Activated T-cell treated with anti-CD3 and anti-CD28 coated beads, Interleukin-2, amount 50 U/mL, for 72 hours (primary cell): ENCODE measurements at regions not wholly inside any gene's neighbourhood (a gene's known extent, or its start where the extent isn't known, plus 50 kb on each side); places are given as distances from the start of the nearest gene placed in this dataset.

Experiments used
- ATAC-seq, 2 donors: fragments of 150-1000 bp; cut with Tn5 transposase; replicated peaks in 1 of 2; 2 replicates each; pipeline ENCODE4 v1.10.0; 2021; ENCODE audit warnings: moderate library complexity in 2 of 2, mild to moderate bottlenecking in 1 of 2
- DNase-seq, 2 donors: peaks; one replicate each; pipeline ENCODE4 v3.0.0; 2021 to 2022; ENCODE audit warnings: mixed read lengths in 1 of 2
- H3K27ac Mint-ChIP-seq: one replicate; pipeline ENCODE4 v1.8.0; 2022; ENCODE audit warnings: mild to moderate bottlenecking, moderate library complexity, mixed read lengths
- H3K27me3 Mint-ChIP-seq: one replicate; pipeline ENCODE4 v1.8.0; 2022; ENCODE audit warnings: low read depth, mixed read lengths
- H3K36me3 Mint-ChIP-seq, 2 donors: one replicate each; pipeline ENCODE4 v1.8.0; 2022; ENCODE audit warnings: mixed read lengths in 2 of 2, mild to moderate bottlenecking in 1 of 2; ENCODE audit not compliant: insufficient read depth in 2 of 2
- H3K4me1 Mint-ChIP-seq: one replicate; pipeline ENCODE4 v1.8.0; 2022; ENCODE audit warnings: low read depth, mixed read lengths
- H3K4me3 Mint-ChIP-seq, 2 donors: one replicate each; pipeline ENCODE4 v1.8.0; 2022; ENCODE audit warnings: mild to moderate bottlenecking in 2 of 2, mixed read lengths in 2 of 2, moderate library complexity in 2 of 2
- H3K9me3 Mint-ChIP-seq, 2 donors: one replicate each; pipeline ENCODE4 v1.8.0; 2022; ENCODE audit warnings: mixed read lengths in 2 of 2

GRCh38 chr10:57959318-57960006 lies 308.2 kb downstream of the IPMK start:
- H3K9me3 Mint-ChIP-seq: peaks cover 0 to 5% of the 10 kb centered on the region in 2 donors

GRCh38 chr10:57955076-57955475 lies 312.6 kb downstream of the IPMK start:
- no peaks in the 10 kb centered on the region for H3K9me3 Mint-ChIP-seq
- ATAC-seq (no peak), DNase-seq (no peak)
- H3K36me3 Mint-ChIP-seq: no peaks in the 10 kb centered on the region
- H3K4me3 Mint-ChIP-seq: no peak overlapping the region
- H3K27me3 Mint-ChIP-seq: no peaks in the 10 kb centered on the region
- H3K27ac Mint-ChIP-seq: no peak overlapping the region
- H3K4me1 Mint-ChIP-seq: no peaks in the 10 kb centered on the region

More at GRCh38 chr10:57959318-57960006, 308.2 kb downstream of the IPMK start:
- H3K27me3 Mint-ChIP-seq: no peaks in the 10 kb centered on the region
- no peak overlapping the region for H3K27ac Mint-ChIP-seq
- H3K4me1 Mint-ChIP-seq: no peaks in the 10 kb centered on the region
- no peak for ATAC-seq
- H3K36me3 Mint-ChIP-seq: no peaks in the 10 kb centered on the region
- H3K4me3 Mint-ChIP-seq: no peak overlapping the region
- no peak for DNase-seq

- H3K27ac Mint-ChIP-seq: no peak overlapping the region
- no peak overlapping the region for H3K4me3 Mint-ChIP-seq
- no peak for ATAC-seq
- DNase-seq: no peak
- H3K27me3 Mint-ChIP-seq: no peaks in the 10 kb centered on the region
- H3K9me3 Mint-ChIP-seq: no peaks in the 10 kb centered on the region
- no peaks in the 10 kb centered on the region for H3K36me3 Mint-ChIP-seq
- no peaks in the 10 kb centered on the region for H3K4me1 Mint-ChIP-seq
Measured at GRCh38 chr10:57952741-57953140, 315.0 kb downstream of the IPMK start.

GRCh38 chr10:57950442-57950974 lies 317.2 kb downstream of the IPMK start:
- DNase-seq (no peak), ATAC-seq (no peak)
- Mint-ChIP-seq H3K4me3 (no peak overlapping the region), H3K4me1 (no peaks in the 10 kb centered on the region), H3K9me3 (no peaks in the 10 kb centered on the region), H3K36me3 (no peaks in the 10 kb centered on the region), H3K27me3 (no peaks in the 10 kb centered on the region), H3K27ac (no peak overlapping the region)

- DNase-seq (no peak), ATAC-seq (no peak)
- no peaks in the 10 kb centered on the region for H3K9me3 Mint-ChIP-seq
- H3K27me3 Mint-ChIP-seq: no peaks in the 10 kb centered on the region
- no peaks in the 10 kb centered on the region for H3K4me1 Mint-ChIP-seq
- H3K27ac Mint-ChIP-seq: no peak overlapping the region
- no peaks in the 10 kb centered on the region for H3K36me3 Mint-ChIP-seq
- H3K4me3 Mint-ChIP-seq: no peak overlapping the region
Measured at GRCh38 chr10:57948796-57949195, 318.9 kb downstream of the IPMK start.

- Mint-ChIP-seq H3K4me1 (no peaks in the 10 kb centered on the region), H3K27ac (no peak overlapping the region), H3K4me3 (no peak overlapping the region), H3K27me3 (no peaks in the 10 kb centered on the region), H3K36me3 (no peaks in the 10 kb centered on the region), H3K9me3 (no peaks in the 10 kb centered on the region)
- no peak for ATAC-seq
- no peak for DNase-seq
Measured at GRCh38 chr10:57946833-57947232, 320.9 kb downstream of the IPMK start.

- Mint-ChIP-seq H3K4me1 (no peaks in the 10 kb centered on the region), H3K36me3 (no peaks in the 10 kb centered on the region), H3K9me3 (no peaks in the 10 kb centered on the region), H3K27me3 (no peaks in the 10 kb centered on the region), H3K27ac (no peak overlapping the region), H3K4me3 (no peak overlapping the region)
- ATAC-seq (no peak), DNase-seq (no peak)
Measured at GRCh38 chr10:57943701-57944100, 324.0 kb downstream of the IPMK start.

- DNase-seq (no peak), ATAC-seq (no peak)
- no peak overlapping the region for H3K4me3 Mint-ChIP-seq
- no peak overlapping the region for H3K27ac Mint-ChIP-seq
- H3K4me1 Mint-ChIP-seq: no peaks in the 10 kb centered on the region
- H3K36me3 Mint-ChIP-seq: no peaks in the 10 kb centered on the region
- H3K9me3 Mint-ChIP-seq: peaks cover 2 to 4% of the 10 kb centered on the region in 2 donors
- no peaks in the 10 kb centered on the region for H3K27me3 Mint-ChIP-seq
Measured at GRCh38 chr10:57925045-57925444, 342.6 kb downstream of the IPMK start.

GRCh38 chr10:57921140-57921539 lies 346.6 kb downstream of the IPMK start:
- no peaks in the 10 kb centered on the region for H3K4me1 Mint-ChIP-seq
- ATAC-seq: no peak

GRCh38 chr10:57919864-57920263 lies 347.8 kb downstream of the IPMK start:
- ATAC-seq: no peak
- no peak overlapping the region for H3K4me3 Mint-ChIP-seq

More at GRCh38 chr10:57921140-57921539, 346.6 kb downstream of the IPMK start:
- no peak for DNase-seq
- Mint-ChIP-seq H3K4me3 (no peak overlapping the region), H3K9me3 (peaks cover 0 to 1% of the 10 kb centered on the region in 2 donors), H3K27me3 (no peaks in the 10 kb centered on the region), H3K27ac (no peak overlapping the region), H3K36me3 (no peaks in the 10 kb centered on the region)

GRCh38 chr10:57917019-57917418 lies 350.7 kb downstream of the IPMK start:
- H3K4me1 Mint-ChIP-seq: no peaks in the 10 kb centered on the region
- H3K36me3 Mint-ChIP-seq: no peaks in the 10 kb centered on the region
- H3K27me3 Mint-ChIP-seq: no peaks in the 10 kb centered on the region
- no peak overlapping the region for H3K4me3 Mint-ChIP-seq
- ATAC-seq (no peak), DNase-seq (no peak)
- peaks cover 0 to 1% of the 10 kb centered on the region in 2 donors for H3K9me3 Mint-ChIP-seq
- H3K27ac Mint-ChIP-seq: no peak overlapping the region

More at GRCh38 chr10:57919864-57920263, 347.8 kb downstream of the IPMK start:
- DNase-seq: no peak
- Mint-ChIP-seq H3K27ac (no peak overlapping the region), H3K4me1 (no peaks in the 10 kb centered on the region), H3K36me3 (no peaks in the 10 kb centered on the region), H3K9me3 (peaks cover 0 to 1% of the 10 kb centered on the region in 2 donors), H3K27me3 (no peaks in the 10 kb centered on the region)

GRCh38 chr10:57905861-57906260 lies 361.8 kb downstream of the IPMK start:
- no peaks in the 10 kb centered on the region for H3K36me3 Mint-ChIP-seq
- H3K9me3 Mint-ChIP-seq: no peaks in the 10 kb centered on the region
- H3K4me3 Mint-ChIP-seq: no peak overlapping the region
- no peak overlapping the region for H3K27ac Mint-ChIP-seq
- no peaks in the 10 kb centered on the region for H3K27me3 Mint-ChIP-seq
- DNase-seq: no peak
- no peaks in the 10 kb centered on the region for H3K4me1 Mint-ChIP-seq
- ATAC-seq: no peak

GRCh38 chr10:57905010-57905409 lies 362.7 kb downstream of the IPMK start:
- Mint-ChIP-seq H3K4me3 (no peak overlapping the region), H3K4me1 (no peaks in the 10 kb centered on the region), H3K36me3 (no peaks in the 10 kb centered on the region), H3K27ac (no peak overlapping the region), H3K27me3 (no peaks in the 10 kb centered on the region), H3K9me3 (peaks cover 0 to 3% of the 10 kb centered on the region in 2 donors)
- ATAC-seq (no peak), DNase-seq (no peak)

GRCh38 chr10:57898231-57898630 lies 369.5 kb downstream of the IPMK start:
- no peak for ATAC-seq
- H3K36me3 Mint-ChIP-seq: no peaks in the 10 kb centered on the region
- no peaks in the 10 kb centered on the region for H3K4me1 Mint-ChIP-seq
- DNase-seq: no peak
- peaks cover 3% of the 10 kb centered on the region in 2 donors for H3K9me3 Mint-ChIP-seq
- H3K27me3 Mint-ChIP-seq: no peaks in the 10 kb centered on the region
- no peak overlapping the region for H3K4me3 Mint-ChIP-seq
- no peak overlapping the region for H3K27ac Mint-ChIP-seq
